ENCODE measurements at regions not wholly inside any gene's neighbourhood (a gene's known extent, or its start where the extent isn't known, plus 50 kb on each side); places are given as distances from the start of the nearest gene placed in this dataset.
A peak's percentile ranks its signal among the peaks of the same experiment; 100 is the strongest.

- H3K27me3 ChIP-seq, result no peaks in the 10 kb centered on the region
- H3K36me3 ChIP-seq, result no peaks in the 10 kb centered on the region
- no peaks in the 10 kb centered on the region for H3K4me1 ChIP-seq
- no peak overlapping the region for H3K27ac ChIP-seq
- peaks cover 0 to 4% (median 2%) of the 10 kb centered on the region in 4 donors for H3K9me3 ChIP-seq
- TF ChIP-seq EP300 (IDR thresholded peaks at IDR 0.05) (no peak), CTCF (IDR thresholded peaks at IDR 0.05) (no peak), POLR2A (IDR thresholded peaks at IDR 0.05) (no peak)
- H3K4me3 ChIP-seq, result no peak overlapping the region
- DNase-seq (ENCODE audit: low spot score in 2 of 2), result no peak
Observed at GRCh38 chr15:67906382-67906781, 66.5 kb upstream of the RNU6-1 start.

- WGBS, 2 donors, result 83 to 87% methylated on average over 2 of the region's 2 CpGs
- Histone ChIP-seq H3K4me3 (no peak overlapping the region), H3K27ac (no peak overlapping the region), H3K4me1 (no peaks in the 10 kb centered on the region), H3K9me3 (peaks cover 0 to 4% (median 2%) of the 10 kb centered on the region in 4 donors), H3K27me3 (no peaks in the 10 kb centered on the region), H3K36me3 (no peaks in the 10 kb centered on the region)
- TF ChIP-seq POLR2A (IDR thresholded peaks at IDR 0.05) (no peak), EP300 (IDR thresholded peaks at IDR 0.05) (no peak), CTCF (IDR thresholded peaks at IDR 0.05) (no peak)
- no peak for DNase-seq (ENCODE audit: low spot score in 2 of 2)
Observed at GRCh38 chr15:67907184-67907723, 67.4 kb upstream of the RNU6-1 start.

GRCh38 chr15:67908756-67909155 lies 68.9 kb upstream of the RNU6-1 start:
- WGBS, 2 donors, result 77 to 87% methylated on average over 2 of the region's 2 CpGs
- Histone ChIP-seq H3K9me3 (peaks cover 0 to 4% (median 2%) of the 10 kb centered on the region in 4 donors), H3K27ac (no peak overlapping the region), H3K4me3 (no peak overlapping the region), H3K36me3 (no peaks in the 10 kb centered on the region), H3K4me1 (no peaks in the 10 kb centered on the region), H3K27me3 (no peaks in the 10 kb centered on the region)
- TF ChIP-seq CTCF (IDR thresholded peaks at IDR 0.05), result no peak
- no peak for TF ChIP-seq EP300 (IDR thresholded peaks at IDR 0.05)
- no peak for TF ChIP-seq POLR2A (IDR thresholded peaks at IDR 0.05)
- DNase-seq (ENCODE audit: low spot score in 2 of 2), result no peak

GRCh38 chr15:67911727-67912126 lies 71.9 kb upstream of the RNU6-1 start:
- DNase-seq (ENCODE audit: low spot score in 2 of 2), result no peak
- no peak overlapping the region for H3K4me3 ChIP-seq
- H3K36me3 ChIP-seq, result no peaks in the 10 kb centered on the region
- peaks cover 0 to 23% (median 14%) of the 10 kb centered on the region in 4 donors for H3K4me1 ChIP-seq
- no peaks in the 10 kb centered on the region for H3K27me3 ChIP-seq
- TF ChIP-seq POLR2A (IDR thresholded peaks at IDR 0.05), result no peak
- TF ChIP-seq EP300 (IDR thresholded peaks at IDR 0.05), result no peak
- 0% methylated on average over 1 of the region's 1 CpG for WGBS, 2 donors
- peaks cover 0 to 4% (median 0%) of the 10 kb centered on the region in 4 donors for H3K9me3 ChIP-seq
- no peak overlapping the region for H3K27ac ChIP-seq

- Histone ChIP-seq H3K36me3 (no peaks in the 10 kb centered on the region), H3K4me3 (no peak overlapping the region), H3K9me3 (peaks cover 0 to 6% (median 2%) of the 10 kb centered on the region in 4 donors), H3K27me3 (no peaks in the 10 kb centered on the region), H3K4me1 (peaks cover 0 to 41% (median 16%) of the 10 kb centered on the region in 4 donors), H3K27ac (peak overlapping the region in 2 of 4 donors; percentile 68 to 79)
- DNase-seq (ENCODE audit: low spot score in 2 of 2), result no peak
- TF ChIP-seq EP300 (IDR thresholded peaks at IDR 0.05) (no peak), CTCF (IDR thresholded peaks at IDR 0.05) (no peak), POLR2A (IDR thresholded peaks at IDR 0.05) (no peak)
- WGBS, 2 donors, result 89 to 94% methylated on average over 1 of the region's 1 CpG
Observed at GRCh38 chr15:67914028-67914427, 74.2 kb upstream of the RNU6-1 start.
